HG02852 (cell line): ENCODE measurements at regions not wholly inside any gene's neighbourhood (a gene's known extent, or its start where the extent isn't known, plus 50 kb on each side); places are given as distances from the start of the nearest gene placed in this dataset.

Source experiments
- ATAC-seq: cut with Tn5 transposase; IDR thresholded peaks from one replicate; pipeline ENCODE4 v1.9.1; 2021; ENCODE audit warnings: mild to moderate bottlenecking, moderate library complexity; ENCODE audit not compliant: unreplicated experiment

- no peak for ATAC-seq
These were observed 71.3 kb upstream of the ENOX2 start for GRCh38 chrX:130974323-130974722.

- peak; percentile 79 for ATAC-seq
These were observed 72.9 kb upstream of the ENOX2 start for GRCh38 chrX:130975947-130976346.

- ATAC-seq: no peak
These were observed 76.3 kb upstream of the ARHGAP36 start for GRCh38 chrX:130981836-130982235.

GRCh38 chrX:130984782-130985181, 73.4 kb upstream of the ARHGAP36 start:
- ATAC-seq: no peak

GRCh38 chrX:130987241-130987640, 70.9 kb upstream of the ARHGAP36 start:
- ATAC-seq: no peak

- no peak for ATAC-seq
These were observed 67.4 kb upstream of the ARHGAP36 start for GRCh38 chrX:130990723-130991122.

GRCh38 chrX:130994671-130995070, 63.5 kb upstream of the ARHGAP36 start:
- ATAC-seq: no peak

- ATAC-seq: no peak
These were observed 62.7 kb upstream of the ARHGAP36 start for GRCh38 chrX:130995439-130995838.

- ATAC-seq: no peak
These were observed 60.8 kb upstream of the ARHGAP36 start for GRCh38 chrX:130997314-130997713.

- ATAC-seq: no peak
These were observed 58.8 kb upstream of the ARHGAP36 start for GRCh38 chrX:130999360-130999759.
